IMR-90 (cell line): ENCODE measurements at regions not wholly inside any gene's neighbourhood (a gene's known extent, or its start where the extent isn't known, plus 50 kb on each side); places are given as distances from the start of the nearest gene placed in this dataset.
"Not testable (repeated sequence)": the region's sequence is repeated elsewhere in the genome, so short reads cannot be mapped to it uniquely, and the experiment has no call there.

Experiments
- ATAC-seq: fragments of 200-7000 bp; cut with Tn5 transposase; 2 replicates; pipeline ENCODE4 v1.9.1; 2020; ENCODE audit warnings: low read depth, mild to moderate bottlenecking, moderate library complexity
- BruUV-seq: library from RNA; stranded (reverse); fragments of 400-500 nt; replicated peaks from 2 replicates; lab custom pipeline; 2021; lab: Mats Ljungman, UMichigan
- CTCF ChIA-PET: fragments of 300-600 bp; formaldehyde crosslinking; extraction: SDS; loops from one replicate; lab custom pipeline; 2021; ENCODE audit warnings: antibody characterized with exemption; lab: Yijun Ruan, JAX
- POLR2A ChIA-PET: fragments of 300-600 bp; sonication (Branson Sonifier 250); formaldehyde crosslinking; loops from one replicate; lab custom pipeline; 2022; ENCODE audit warnings: antibody characterized with exemption; ENCODE audit not compliant: unreplicated experiment; lab: Charles Lee
- DNase-seq: peaks from one replicate; pipeline ENCODE4 v3.0.0; 2013
- H2AFZ ChIP-seq: replicated peaks from 2 replicates; pipeline ENCODE3; 2013; ENCODE audit warnings: low read length, mild to moderate bottlenecking; ENCODE audit not compliant: poor library complexity
- H2AK5ac ChIP-seq: 2 replicates; pipeline ENCODE4 v1.6.1; 2013; ENCODE audit warnings: low read depth, low read length, inconsistent platforms
- H2AK9ac ChIP-seq: replicated peaks from 2 replicates; pipeline ENCODE3; 2013; ENCODE audit warnings: mild to moderate bottlenecking, low read depth, low read length, moderate library complexity; ENCODE audit not compliant: poor library complexity
- H2BK120ac ChIP-seq: 2 replicates; pipeline ENCODE4 v1.6.1; 2013; ENCODE audit warnings: low read depth, low read length, inconsistent platforms
- H2BK15ac ChIP-seq: 3 replicates; pipeline ENCODE4 v1.6.1; 2013; ENCODE audit warnings: low read depth, low read length, inconsistent platforms
- H2BK20ac ChIP-seq: 2 replicates; pipeline ENCODE4 v1.6.1; 2013; ENCODE audit warnings: low read depth, mild to moderate bottlenecking, inconsistent platforms, low read length, moderate library complexity
- H2BK5ac ChIP-seq: 2 replicates; pipeline ENCODE4 v1.6.1; 2013; ENCODE audit warnings: mild to moderate bottlenecking, low read depth, low read length, inconsistent platforms; ENCODE audit not compliant: poor library complexity, severe bottlenecking
- H3K14ac ChIP-seq: replicated peaks from 2 replicates; pipeline ENCODE4 v1.6.1; 2013; ENCODE audit warnings: low read depth, low read length, inconsistent platforms
- H3K18ac ChIP-seq: 2 replicates; pipeline ENCODE4 v1.6.1; 2013; ENCODE audit warnings: low read depth, low read length, control low read depth
- H3K23ac ChIP-seq: 2 replicates; pipeline ENCODE4 v1.6.1; 2013; ENCODE audit warnings: low read depth, low read length, inconsistent platforms
- H3K27ac ChIP-seq: 2 replicates; pipeline ENCODE4 v1.5.1; 2013; ENCODE audit warnings: mild to moderate bottlenecking, control low read depth, low read length; ENCODE audit not compliant: insufficient read depth
- H3K27me3 ChIP-seq: 2 replicates; pipeline ENCODE4 v1.6.1; 2013; ENCODE audit warnings: low read length; ENCODE audit not compliant: control insufficient read depth, insufficient read depth
- H3K36me3 ChIP-seq: 2 replicates; pipeline ENCODE4 v1.6.1; 2013; ENCODE audit warnings: low read length, mixed read lengths; ENCODE audit not compliant: control insufficient read depth, insufficient read depth
- H3K4ac ChIP-seq: 2 replicates; pipeline ENCODE4 v1.6.1; 2013; ENCODE audit warnings: low read depth, low read length, inconsistent platforms
- H3K4me1 ChIP-seq: 2 replicates; pipeline ENCODE4 v1.6.1; 2013; ENCODE audit warnings: low read length, mixed read lengths; ENCODE audit not compliant: control insufficient read depth, insufficient read depth
- H3K4me2 ChIP-seq: 2 replicates; pipeline ENCODE4 v1.6.1; 2013; ENCODE audit warnings: low read depth, mild to moderate bottlenecking, control low read depth, low read length, moderate library complexity
- H3K4me3 ChIP-seq: 2 replicates; pipeline ENCODE4 v1.5.1; 2013; ENCODE audit warnings: low read depth, mild to moderate bottlenecking, control low read depth, low read length, moderate library complexity; ENCODE audit not compliant: insufficient read depth
- H3K56ac ChIP-seq: 2 replicates; pipeline ENCODE4 v1.6.1; 2013; ENCODE audit warnings: low read length, inconsistent platforms; ENCODE audit not compliant: insufficient read depth; ENCODE audit errors: extremely low read depth
- H3K79me1 ChIP-seq, 2 experiments: 2 replicates each; pipeline ENCODE4 v1.6.1; 2013; ENCODE audit warnings: low read length in 2 of 2, inconsistent platforms in 1 of 2, low read depth in 1 of 2
- H3K9ac ChIP-seq: 2 replicates; pipeline ENCODE4 v1.6.1; 2013; ENCODE audit warnings: low read depth, low read length, control low read depth
- H3K9me1 ChIP-seq: 2 replicates; pipeline ENCODE4 v1.6.1; 2013; ENCODE audit warnings: low read length, inconsistent platforms; ENCODE audit not compliant: insufficient read depth
- H3K9me3 ChIP-seq: 2 replicates; pipeline ENCODE4 v1.6.1; 2013; ENCODE audit warnings: low read length; ENCODE audit not compliant: control insufficient read depth, insufficient read depth
- H4K20me1 ChIP-seq: 2 replicates; pipeline ENCODE4 v1.6.1; 2013; ENCODE audit warnings: low read length, inconsistent platforms; ENCODE audit not compliant: insufficient read depth
- H4K5ac ChIP-seq: 2 replicates; pipeline ENCODE4 v1.6.1; 2013; ENCODE audit warnings: mild to moderate bottlenecking, low read depth, low read length, control low read depth
- H4K8ac ChIP-seq, 2 experiments: 2 replicates each; pipeline ENCODE4 v1.6.1; 2013; ENCODE audit warnings: low read depth in 2 of 2, low read length in 2 of 2, control low read depth in 1 of 2, inconsistent platforms in 1 of 2
- H4K91ac ChIP-seq: 2 replicates; pipeline ENCODE4 v1.6.1; 2013; ENCODE audit warnings: low read depth, low read length, inconsistent platforms; ENCODE audit not compliant: insufficient read depth
- WGBS, 2 experiments: methylation state at CpG; one replicate each; pipeline versions ENCODE4 v1.1.5 to v1.1.7; 2013; ENCODE audit warnings: missing lambda C conversion rate in 2 of 2; ENCODE audit not compliant: insufficient read length in 1 of 2; ENCODE audit errors: extremely low coverage in 2 of 2; 5-methylcytosine and 5-hydroxymethylcytosine counted together
- dilution Hi-C: fragments of 300-500 bp; cut with HindIII; formaldehyde crosslinking; loops from one replicate; pipeline ENCODE4 v1.14.3; 2018; ENCODE audit warnings: low sequenced_read_pairs; ENCODE audit not compliant: unreplicated experiment
- in situ Hi-C: fragments of 300-500 bp; cut with MboI; formaldehyde crosslinking; loops from 3 replicates; pipeline ENCODE4 v1.14.3; 2019; ENCODE audit warnings: low sequenced_read_pairs, inconsistent platforms, mixed read lengths
- intact Hi-C: fragments of 100-400 bp; cut with micrococcal nuclease; formaldehyde crosslinking; loops from 2 replicates; pipeline ENCODE4 v1.10.0; 2022

DNA sequence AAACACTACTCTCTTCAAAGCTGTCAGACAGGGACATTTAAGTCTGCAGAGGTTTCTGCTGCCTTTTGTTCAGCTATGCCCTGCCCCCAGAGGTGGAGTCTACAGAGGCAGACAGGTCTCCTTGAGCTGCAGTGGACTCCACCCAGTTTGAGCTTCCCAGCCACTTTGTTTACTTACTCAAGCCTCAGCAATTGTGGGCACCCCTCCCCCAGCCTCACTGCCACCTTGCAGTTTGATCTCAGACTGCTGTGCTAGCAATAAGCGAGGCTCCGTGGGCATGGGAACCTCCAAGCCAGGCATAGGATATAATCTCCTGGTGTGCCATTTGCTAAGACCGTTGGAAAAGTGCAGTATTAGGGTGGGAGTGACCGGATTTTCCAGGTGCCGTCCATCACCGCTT lies 435.2 kb downstream of the TMEM121 start:
- H3K4ac ChIP-seq, H3K18ac ChIP-seq, POLR2A ChIA-PET, H4K20me1 ChIP-seq, H4K5ac ChIP-seq, H3K9ac ChIP-seq, H4K91ac ChIP-seq, H3K79me1 ChIP-seq, H2BK20ac ChIP-seq, H3K36me3 ChIP-seq, H3K9me3 ChIP-seq, in situ Hi-C loops, H3K9me1 ChIP-seq, H2AK5ac ChIP-seq, H3K14ac ChIP-seq, H3K4me1 ChIP-seq, DNase-seq, H3K4me2 ChIP-seq, intact Hi-C loops, H3K23ac ChIP-seq, H3K27ac ChIP-seq, H3K4me3 ChIP-seq, H2BK5ac ChIP-seq, dilution Hi-C loops, H4K8ac ChIP-seq, H3K56ac ChIP-seq, H3K27me3 ChIP-seq, H2AK9ac ChIP-seq, H2BK15ac ChIP-seq, BruUV-seq, H2AFZ ChIP-seq, H2BK120ac ChIP-seq, ATAC-seq, CTCF ChIA-PET: not testable (repeated sequence)
- WGBS, 2 experiments = no CpG with 5 or more reads among the region's 6 CpGs
